LNCaP clone FGC (cell line): ENCODE measurements at regions not wholly inside any gene's neighbourhood (a gene's known extent, or its start where the extent isn't known, plus 50 kb on each side); places are given as distances from the start of the nearest gene placed in this dataset.

Experiments used
- DNase-seq: peaks from one replicate; pipeline ENCODE4 v3.0.0-alpha.2; 2011; ENCODE audit warnings: low read depth
- H3K4me3 ChIP-seq: 2 replicates; pipeline ENCODE4 v1.5.1; 2011; ENCODE audit warnings: mild to moderate bottlenecking, low read depth, low read length, control low read depth
- CTCF ChIP-seq: IDR thresholded peaks from 2 replicates; pipeline ENCODE4 v1.5.1; 2012; ENCODE audit warnings: mild to moderate bottlenecking; ENCODE audit not compliant: control insufficient read depth, insufficient read depth; ENCODE audit errors: extremely low read depth

- no peak for DNase-seq
- no peak overlapping the region for H3K4me3 ChIP-seq
- TF ChIP-seq CTCF: no peak
Measured at GRCh38 chr6:50213146-50213545, 163.4 kb upstream of the DEFB112 start.

- DNase-seq: no peak
- TF ChIP-seq CTCF: no peak
- H3K4me3 ChIP-seq: no peak overlapping the region
Measured at GRCh38 chr6:50214937-50215336, 165.2 kb upstream of the DEFB112 start.

- no peak for DNase-seq
- no peak overlapping the region for H3K4me3 ChIP-seq
- no peak for TF ChIP-seq CTCF
Measured at GRCh38 chr6:50217841-50218240, 168.1 kb upstream of the DEFB112 start.

DNA sequence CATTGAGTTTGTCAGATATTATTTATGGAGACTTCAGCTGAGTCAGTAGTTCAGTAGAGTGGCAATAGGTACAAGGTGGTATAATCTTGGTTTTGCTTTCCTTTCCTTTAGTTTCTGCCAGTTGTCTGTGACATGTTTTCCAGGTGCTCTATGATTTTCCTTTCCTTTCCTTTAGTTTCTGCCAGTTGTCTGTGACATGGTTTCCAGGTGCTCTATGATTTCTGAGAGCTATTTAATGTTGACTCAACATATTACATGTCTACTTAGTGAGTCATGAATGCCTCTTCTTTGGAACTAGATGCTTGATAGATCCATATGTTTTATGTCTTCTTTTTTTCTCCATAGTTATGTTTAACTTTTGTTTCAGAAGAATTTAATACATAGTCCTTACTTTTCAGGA, 186.4 kb upstream of the DEFB112 start:
- no peak for TF ChIP-seq CTCF
- no peak overlapping the region for H3K4me3 ChIP-seq
- no peak for DNase-seq

DNA sequence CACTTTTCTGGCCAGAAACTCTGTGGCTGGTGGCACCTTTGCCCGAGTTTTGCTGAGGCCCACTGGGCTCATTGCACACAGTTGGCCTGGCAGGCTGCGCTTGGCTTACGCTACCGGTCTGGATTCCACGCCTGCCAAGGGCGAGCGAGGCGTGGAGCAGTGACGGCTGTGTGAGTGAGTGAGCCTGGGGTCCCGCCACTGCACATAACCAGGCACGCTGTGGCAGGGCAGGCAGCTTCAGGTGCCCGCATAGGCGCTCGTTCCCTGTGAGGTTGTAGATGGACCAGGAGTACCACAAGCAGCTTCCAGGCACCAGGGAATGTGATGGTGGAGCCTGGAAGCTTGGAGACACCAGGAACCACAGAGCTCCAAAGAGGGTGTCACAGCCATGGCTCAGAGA, 190.1 kb upstream of the DEFB112 start:
- no peak overlapping the region for H3K4me3 ChIP-seq
- no peak for TF ChIP-seq CTCF
- DNase-seq: no peak

DNA sequence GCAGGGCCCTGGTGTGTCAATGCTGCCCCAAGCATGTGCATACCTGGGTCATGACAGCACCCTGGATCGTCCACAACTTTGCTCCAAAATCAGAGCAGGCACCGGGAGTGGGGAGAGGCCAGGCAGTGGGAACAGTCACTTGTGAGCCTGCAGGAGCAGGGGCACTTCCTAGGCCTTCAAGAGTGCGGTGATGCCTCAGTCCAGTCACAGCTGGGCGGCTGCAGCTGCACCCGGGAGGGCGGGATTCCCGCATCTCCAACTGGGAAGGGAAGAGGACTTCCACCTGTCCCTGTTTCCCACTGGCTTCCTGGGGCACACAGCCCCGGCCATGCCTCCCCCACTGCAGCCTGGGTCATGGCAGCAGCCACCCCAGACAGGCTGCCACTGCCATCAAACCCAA, 191.3 kb upstream of the DEFB112 start:
- H3K4me3 ChIP-seq: no peak overlapping the region
- DNase-seq: no peak
- TF ChIP-seq CTCF: no peak

- no peak for TF ChIP-seq CTCF
- H3K4me3 ChIP-seq: no peak overlapping the region
- no peak for DNase-seq
Measured at GRCh38 chr6:50249493-50249892, 199.8 kb upstream of the DEFB112 start.
